ENCODE measurements at regions not wholly inside any gene's neighbourhood (a gene's known extent, or its start where the extent isn't known, plus 50 kb on each side); places are given as distances from the start of the nearest gene placed in this dataset.

- DNase-seq = no peak
- no peak overlapping the region for H3K4me3 ChIP-seq
- no peaks in the 10 kb centered on the region for H3K36me3 ChIP-seq (replicated peaks in 1 of 2)
- WGBS, 4 donors = 27 to 67% (median 50%) methylated on average over 1 of the region's 1 CpG
- no peak overlapping the region for H3K27ac ChIP-seq
- intact Hi-C loops (cut with DNase I) = no loop called here
- no peaks in the 10 kb centered on the region for H3K4me1 ChIP-seq (replicated peaks in 1 of 2)
- TF ChIP-seq, protein P1, sequence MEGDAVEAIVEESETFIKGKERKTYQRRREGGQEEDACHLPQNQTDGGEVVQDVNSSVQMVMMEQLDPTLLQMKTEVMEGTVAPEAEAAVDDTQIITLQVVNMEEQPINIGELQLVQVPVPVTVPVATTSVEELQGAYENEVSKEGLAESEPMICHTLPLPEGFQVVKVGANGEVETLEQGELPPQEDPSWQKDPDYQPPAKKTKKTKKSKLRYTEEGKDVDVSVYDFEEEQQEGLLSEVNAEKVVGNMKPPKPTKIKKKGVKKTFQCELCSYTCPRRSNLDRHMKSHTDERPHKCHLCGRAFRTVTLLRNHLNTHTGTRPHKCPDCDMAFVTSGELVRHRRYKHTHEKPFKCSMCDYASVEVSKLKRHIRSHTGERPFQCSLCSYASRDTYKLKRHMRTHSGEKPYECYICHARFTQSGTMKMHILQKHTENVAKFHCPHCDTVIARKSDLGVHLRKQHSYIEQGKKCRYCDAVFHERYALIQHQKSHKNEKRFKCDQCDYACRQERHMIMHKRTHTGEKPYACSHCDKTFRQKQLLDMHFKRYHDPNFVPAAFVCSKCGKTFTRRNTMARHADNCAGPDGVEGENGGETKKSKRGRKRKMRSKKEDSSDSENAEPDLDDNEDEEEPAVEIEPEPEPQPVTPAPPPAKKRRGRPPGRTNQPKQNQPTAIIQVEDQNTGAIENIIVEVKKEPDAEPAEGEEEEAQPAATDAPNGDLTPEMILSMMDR (IDR thresholded peaks at IDR 0.05) = no peak
- TF ChIP-seq POLR2A (IDR thresholded peaks at IDR 0.05) = no peak
- no peaks in the 10 kb centered on the region for H3K27me3 ChIP-seq
- H3K9me3 ChIP-seq (replicated peaks in 1 of 3) = no peaks in the 10 kb centered on the region
Measured at GRCh38 chr6:82704045-82704444, 340.4 kb downstream of the TPBG start.

- Histone ChIP-seq H3K36me3 (replicated peaks in 1 of 2) (no peaks in the 10 kb centered on the region), H3K27ac (no peak overlapping the region), H3K27me3 (no peaks in the 10 kb centered on the region), H3K4me1 (replicated peaks in 1 of 2) (no peaks in the 10 kb centered on the region), H3K9me3 (replicated peaks in 1 of 3) (no peaks in the 10 kb centered on the region), H3K4me3 (no peak overlapping the region)
- no peak for TF ChIP-seq POLR2A (IDR thresholded peaks at IDR 0.05)
- TF ChIP-seq, protein P1 (IDR thresholded peaks at IDR 0.05) = no peak
- intact Hi-C loops (cut with DNase I) = no loop called here
- no peak for DNase-seq
- WGBS, 4 donors = 49 to 71% (median 65%) methylated on average over 2 to 3 of the region's 3 CpGs
Measured at GRCh38 chr6:82705579-82705978, 342.0 kb downstream of the TPBG start.

DNA sequence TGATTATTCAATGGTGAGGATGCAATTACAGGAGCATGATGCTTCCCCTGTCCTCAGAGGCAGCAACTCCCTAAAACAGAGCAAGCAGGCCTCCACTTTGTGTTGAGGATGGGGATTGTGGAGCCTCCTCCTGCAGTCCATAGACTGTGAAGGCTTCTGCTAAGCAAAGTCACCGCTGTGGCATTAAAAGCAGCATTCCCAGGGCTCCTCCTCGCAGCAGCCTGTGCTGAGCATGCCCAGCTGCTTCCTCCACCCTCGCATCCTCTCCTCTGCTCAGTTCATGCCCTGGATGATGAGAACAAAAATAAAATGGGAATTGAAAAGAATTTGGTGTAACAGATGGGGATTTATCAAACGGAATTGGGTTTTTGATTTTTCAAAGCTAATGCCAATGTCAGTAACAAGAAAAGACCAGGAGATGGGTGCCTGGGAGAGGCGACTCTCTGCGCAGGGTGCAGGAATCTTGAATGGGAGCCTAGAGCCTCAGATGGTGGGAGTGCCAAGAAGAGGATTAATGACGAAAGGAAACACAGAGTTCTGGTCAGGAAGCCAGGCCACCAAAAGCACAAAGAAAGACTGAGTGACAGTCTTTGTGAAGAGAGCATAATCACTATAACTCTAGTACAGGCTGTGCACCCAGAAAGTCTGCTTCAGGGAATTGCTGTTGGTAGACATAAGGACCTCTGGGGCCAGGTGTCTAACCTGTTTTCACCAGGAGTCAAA, 347.6 kb downstream of the TPBG start:
- no peaks in the 10 kb centered on the region for H3K9me3 ChIP-seq (replicated peaks in 1 of 3)
- DNase-seq = no peak
- H3K36me3 ChIP-seq (replicated peaks in 1 of 2) = no peaks in the 10 kb centered on the region
- H3K27ac ChIP-seq = no peak overlapping the region
- TF ChIP-seq, protein P1 (IDR thresholded peaks at IDR 0.05) = no peak
- TF ChIP-seq POLR2A (IDR thresholded peaks at IDR 0.05) = no peak
- no peak overlapping the region for H3K4me3 ChIP-seq
- intact Hi-C loops (cut with DNase I) = no loop called here
- no peaks in the 10 kb centered on the region for H3K4me1 ChIP-seq (replicated peaks in 1 of 2)
- WGBS, 4 donors = 55 to 63% (median 58%) methylated on average over 7 of the region's 7 CpGs
- no peaks in the 10 kb centered on the region for H3K27me3 ChIP-seq

GRCh38 chr6:82711971-82712370, 348.4 kb downstream of the TPBG start:
- 17 to 52% (median 42%) methylated on average over 2 of the region's 2 CpGs for WGBS, 4 donors
- no peak for TF ChIP-seq POLR2A (IDR thresholded peaks at IDR 0.05)
- TF ChIP-seq, protein P1 (IDR thresholded peaks at IDR 0.05) = no peak
- no peak overlapping the region for H3K4me3 ChIP-seq

More at GRCh38 chr6:82711971-82712370, 348.4 kb downstream of the TPBG start:
- H3K36me3 ChIP-seq (replicated peaks in 1 of 2) = no peaks in the 10 kb centered on the region
- H3K9me3 ChIP-seq (replicated peaks in 1 of 3) = no peaks in the 10 kb centered on the region
- H3K4me1 ChIP-seq (replicated peaks in 1 of 2) = no peaks in the 10 kb centered on the region
- no peaks in the 10 kb centered on the region for H3K27me3 ChIP-seq
- intact Hi-C loops (cut with DNase I) = no loop called here
- no peak overlapping the region for H3K27ac ChIP-seq
- DNase-seq = no peak
